Activated CD4-positive, alpha-beta T cell treated with anti-CD3 and anti-CD28 coated beads, Interleukin-2, amount 10 ng/mL, durations not matched to agents 7 days and 5 days (primary cell): ENCODE measurements at regions not wholly inside any gene's neighbourhood (a gene's known extent, or its start where the extent isn't known, plus 50 kb on each side); places are given as distances from the start of the nearest gene placed in this dataset.
"Not testable (repeated sequence)": the region's sequence is repeated elsewhere in the genome, so short reads cannot be mapped to it uniquely, and the experiment has no call there.

Source experiments
- CTCF ChIA-PET: fragments of 350-600 bp; sonication (Branson Sonifier 250); formaldehyde crosslinking; loops from one replicate; lab custom pipeline; 2021; ENCODE audit warnings: antibody characterized with exemption; lab: Charles Lee
- POLR2A ChIA-PET: fragments of 350-600 bp; sonication (Branson Sonifier 250); formaldehyde crosslinking; loops from one replicate; lab custom pipeline; 2021; ENCODE audit warnings: antibody characterized with exemption; lab: Charles Lee
- DNase-seq: peaks from one replicate; pipeline ENCODE4 v3.0.0-alpha.2; 2020
- H3K27ac Mint-ChIP-seq: one replicate; pipeline ENCODE4 v1.8.0; 2021; ENCODE audit warnings: mild to moderate bottlenecking, moderate library complexity, mixed read lengths
- H3K27me3 Mint-ChIP-seq: one replicate; pipeline ENCODE4 v1.8.0; 2021; ENCODE audit warnings: mixed read lengths
- H3K36me3 Mint-ChIP-seq: one replicate; pipeline ENCODE4 v1.8.0; 2021; ENCODE audit warnings: low read depth, mixed read lengths
- H3K4me1 Mint-ChIP-seq: one replicate; pipeline ENCODE4 v1.8.0; 2021; ENCODE audit warnings: mixed read lengths
- H3K4me3 Mint-ChIP-seq: one replicate; pipeline ENCODE4 v1.8.0; 2021; ENCODE audit warnings: mild to moderate bottlenecking, moderate library complexity, mixed read lengths
- H3K9me3 Mint-ChIP-seq: one replicate; pipeline ENCODE4 v1.8.0; 2021; ENCODE audit warnings: mixed read lengths

DNA sequence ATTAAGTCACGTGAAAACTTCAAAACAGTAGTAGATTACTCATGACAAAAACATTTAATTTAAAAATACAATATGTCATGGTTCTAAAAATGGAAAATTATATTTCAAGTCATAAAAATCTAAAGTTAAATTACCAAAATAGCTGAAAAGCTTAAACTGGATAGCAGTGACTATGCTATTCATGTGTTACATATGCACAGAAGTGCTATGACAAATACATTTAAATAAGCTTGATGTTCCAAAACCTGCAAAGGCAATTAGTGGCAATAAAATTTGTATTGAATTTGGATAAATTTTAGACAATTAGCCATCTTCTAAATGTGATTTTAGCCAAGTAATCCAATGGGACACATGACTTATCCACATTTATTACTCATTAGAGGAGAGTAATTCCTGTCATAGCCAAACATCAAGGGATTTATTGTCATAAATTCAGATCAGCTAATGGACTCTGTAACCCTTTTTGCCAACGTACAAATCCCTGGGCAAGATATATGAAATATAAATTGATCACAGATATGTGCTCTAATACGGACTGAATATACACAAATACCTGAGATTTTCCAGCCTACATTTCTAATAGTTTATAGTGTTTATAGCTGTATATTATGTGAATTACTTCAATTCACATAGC is 419.4 kb downstream of the ISL1 start:
- Mint-ChIP-seq H3K27me3 (no peaks in the 10 kb centered on the region), H3K36me3 (no peaks in the 10 kb centered on the region), H3K9me3 (peaks cover 5% of the 10 kb centered on the region), H3K27ac (no peak overlapping the region), H3K4me1 (no peaks in the 10 kb centered on the region), H3K4me3 (no peak overlapping the region)
- ChIA-PET CTCF (no interaction called here), POLR2A (no interaction called here)
- DNase-seq: no peak

DNA sequence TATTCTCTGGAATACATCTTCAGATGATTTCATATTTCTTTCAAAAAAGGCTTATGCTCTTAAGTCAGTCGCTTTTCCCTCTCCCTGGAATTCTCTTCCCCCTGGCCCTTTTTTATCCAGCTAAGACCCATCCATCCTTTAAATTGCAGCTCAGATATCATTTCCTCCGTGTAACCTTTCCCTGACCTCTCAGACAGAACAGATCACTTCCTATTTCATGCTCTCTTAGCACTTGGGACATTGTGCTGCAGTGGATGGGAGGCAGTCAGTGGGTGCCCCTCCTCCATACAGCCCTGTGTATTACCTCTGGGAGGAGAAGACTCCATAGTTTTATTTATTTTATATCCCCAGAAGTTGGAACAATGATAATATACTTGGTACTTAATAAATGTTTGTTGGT is 423.4 kb downstream of the ISL1 start:
- H3K9me3 Mint-ChIP-seq: peaks cover 5% of the 10 kb centered on the region
- ChIA-PET POLR2A (no interaction called here), CTCF (no interaction called here)
- no peak overlapping the region for H3K27ac Mint-ChIP-seq
- no peaks in the 10 kb centered on the region for H3K27me3 Mint-ChIP-seq
- no peak overlapping the region for H3K4me3 Mint-ChIP-seq
- no peaks in the 10 kb centered on the region for H3K4me1 Mint-ChIP-seq
- DNase-seq: no peak
- no peaks in the 10 kb centered on the region for H3K36me3 Mint-ChIP-seq

DNA sequence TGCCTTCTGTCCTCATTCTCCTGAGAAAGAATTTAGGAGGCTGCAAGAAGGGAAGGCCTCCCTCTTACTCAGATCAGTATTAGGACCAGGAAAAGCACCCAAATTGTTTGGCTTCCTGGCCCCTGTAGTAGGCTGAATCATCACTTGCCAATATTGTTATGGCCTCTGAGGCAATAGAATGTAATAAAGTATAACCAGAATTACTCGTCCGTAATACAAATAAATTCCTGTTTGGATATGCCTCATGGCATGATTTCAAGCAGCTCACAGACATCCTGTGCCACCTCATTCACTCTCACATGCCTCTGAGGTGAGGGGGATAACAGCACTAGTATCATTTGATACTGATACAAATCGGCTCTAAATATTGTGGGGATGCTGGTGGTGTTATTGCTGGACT is 427.3 kb downstream of the ISL1 start:
- no peaks in the 10 kb centered on the region for H3K27me3 Mint-ChIP-seq
- DNase-seq: no peak
- POLR2A ChIA-PET: no interaction called here
- peaks cover 5% of the 10 kb centered on the region for H3K9me3 Mint-ChIP-seq
- no peak overlapping the region for H3K27ac Mint-ChIP-seq
- CTCF ChIA-PET: no interaction called here
- no peak overlapping the region for H3K4me3 Mint-ChIP-seq
- H3K36me3 Mint-ChIP-seq: no peaks in the 10 kb centered on the region
- H3K4me1 Mint-ChIP-seq: no peaks in the 10 kb centered on the region

DNA sequence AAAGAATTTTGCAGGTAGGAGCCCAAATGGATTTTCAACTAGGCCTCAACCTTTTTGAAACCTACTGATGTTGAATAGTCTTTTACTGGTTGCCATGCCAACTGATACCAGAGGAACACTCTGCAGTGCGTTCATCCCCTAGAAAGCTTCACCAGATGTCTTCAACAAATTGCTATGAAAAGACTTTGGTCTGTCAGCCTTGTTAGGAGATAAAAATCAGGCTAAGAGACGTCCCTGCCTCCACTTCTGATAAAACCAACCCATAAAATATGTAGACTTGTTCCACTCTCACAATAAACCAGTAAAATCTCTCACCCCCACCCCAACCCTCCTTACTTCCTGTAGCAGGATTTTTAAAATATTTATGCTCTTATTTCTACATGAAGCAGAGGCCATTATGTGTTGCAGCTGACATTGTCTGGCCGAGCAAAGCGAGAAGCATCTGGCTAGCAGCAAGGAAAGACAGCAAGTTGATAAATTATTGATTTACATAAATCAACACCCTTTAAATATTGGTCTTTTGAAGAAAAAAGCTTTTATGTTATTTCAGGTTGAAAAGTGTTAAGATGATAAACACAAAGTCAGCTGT is 428.7 kb downstream of the ISL1 start:
- POLR2A ChIA-PET: no interaction called here
- no peak overlapping the region for H3K4me3 Mint-ChIP-seq
- no peaks in the 10 kb centered on the region for H3K9me3 Mint-ChIP-seq
- no peaks in the 10 kb centered on the region for H3K27me3 Mint-ChIP-seq
- H3K4me1 Mint-ChIP-seq: no peaks in the 10 kb centered on the region
- no peak overlapping the region for H3K27ac Mint-ChIP-seq
- DNase-seq: no peak
- H3K36me3 Mint-ChIP-seq: no peaks in the 10 kb centered on the region
- CTCF ChIA-PET: no interaction called here

DNA sequence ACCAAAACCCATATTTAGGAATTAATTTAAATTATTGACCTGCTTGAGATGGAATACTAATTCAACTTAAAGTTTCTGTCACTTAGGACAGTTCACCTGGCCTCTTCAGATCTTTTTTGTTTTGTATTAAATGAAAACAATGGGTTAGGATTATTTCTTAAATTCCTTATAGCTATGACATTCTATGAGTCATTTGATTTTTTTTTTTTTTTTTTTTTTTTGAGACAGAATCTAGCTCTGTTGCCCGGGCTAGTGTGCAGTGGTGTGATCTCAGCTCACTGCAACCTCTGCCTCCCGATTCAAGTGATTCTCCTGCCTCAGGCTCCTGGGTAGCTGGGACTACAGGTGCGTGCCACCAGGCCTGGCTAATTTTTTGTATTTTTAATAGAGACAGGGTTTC is 431.6 kb downstream of the ISL1 start:
- POLR2A ChIA-PET, H3K36me3 Mint-ChIP-seq, CTCF ChIA-PET, H3K4me3 Mint-ChIP-seq, H3K27me3 Mint-ChIP-seq, H3K9me3 Mint-ChIP-seq, H3K4me1 Mint-ChIP-seq, H3K27ac Mint-ChIP-seq, DNase-seq: not testable (repeated sequence)

DNA sequence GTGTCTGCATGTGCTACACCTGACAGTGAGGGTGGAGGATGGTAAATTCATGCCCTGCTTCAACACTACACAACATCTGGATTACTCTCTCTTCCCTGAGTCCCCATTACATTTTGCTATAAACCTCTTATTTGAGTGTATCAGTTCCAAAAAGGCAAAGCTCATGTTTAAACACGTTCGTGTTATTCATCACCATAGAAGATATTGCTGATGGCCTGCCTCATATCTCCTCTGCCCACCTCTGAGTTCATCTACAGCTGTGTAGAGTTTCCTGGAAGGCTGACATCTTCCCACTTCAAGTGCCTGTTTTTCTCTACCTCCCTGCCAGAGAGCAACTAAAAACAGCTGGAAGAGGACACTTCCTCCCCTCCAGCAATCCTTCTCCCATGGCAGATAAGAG is 433.2 kb downstream of the ISL1 start:
- Mint-ChIP-seq H3K9me3 (no peaks in the 10 kb centered on the region), H3K4me3 (no peak overlapping the region), H3K4me1 (no peaks in the 10 kb centered on the region), H3K27me3 (no peaks in the 10 kb centered on the region), H3K27ac (no peak overlapping the region), H3K36me3 (no peaks in the 10 kb centered on the region)
- ChIA-PET CTCF (no interaction called here), POLR2A (no interaction called here)
- no peak for DNase-seq

DNA sequence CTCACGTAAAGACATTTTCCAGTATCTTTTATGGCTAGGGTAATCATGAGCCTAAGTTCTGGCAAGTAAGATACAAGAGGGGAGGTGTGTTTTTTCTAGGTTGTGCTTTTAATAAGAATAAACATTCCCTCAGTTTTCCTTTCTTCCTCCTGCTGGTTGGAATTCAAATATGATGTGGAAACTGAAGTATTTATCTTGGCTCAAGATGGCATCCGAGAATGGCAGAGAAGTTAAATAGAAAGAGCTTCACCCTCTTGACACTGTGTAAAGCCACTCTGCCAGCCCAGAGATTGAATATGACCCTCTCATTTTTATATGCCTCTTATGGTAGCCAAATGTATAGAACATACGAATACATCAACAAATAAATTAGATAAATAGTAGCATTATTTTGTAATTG is 438.4 kb downstream of the ISL1 start:
- Mint-ChIP-seq H3K27me3 (no peaks in the 10 kb centered on the region), H3K4me1 (no peaks in the 10 kb centered on the region), H3K9me3 (no peaks in the 10 kb centered on the region), H3K36me3 (no peaks in the 10 kb centered on the region), H3K27ac (no peak overlapping the region), H3K4me3 (no peak overlapping the region)
- ChIA-PET CTCF (no interaction called here), POLR2A (no interaction called here)
- no peak for DNase-seq

DNA sequence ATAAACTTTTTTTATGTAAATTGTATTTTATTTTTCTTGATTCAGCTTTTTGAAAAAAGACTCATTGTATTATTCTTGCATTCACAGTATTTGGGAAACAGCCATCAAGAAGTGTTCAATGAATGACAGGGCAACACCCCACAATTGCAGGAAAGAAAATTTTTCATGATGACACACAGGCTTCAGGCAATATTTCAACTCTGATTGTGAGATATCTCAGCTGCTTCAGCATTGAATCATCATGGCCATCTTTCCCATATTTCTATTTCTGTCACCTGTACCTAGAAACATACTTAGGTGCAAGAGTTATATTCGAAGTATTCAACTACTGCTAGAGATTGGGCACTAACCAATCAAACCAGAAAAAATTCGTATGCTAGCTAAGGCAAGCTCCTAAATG is 446.0 kb downstream of the ISL1 start:
- H3K4me3 Mint-ChIP-seq: no peak overlapping the region
- no peaks in the 10 kb centered on the region for H3K27me3 Mint-ChIP-seq
- no peak overlapping the region for H3K27ac Mint-ChIP-seq
- H3K4me1 Mint-ChIP-seq: no peaks in the 10 kb centered on the region
- H3K36me3 Mint-ChIP-seq: no peaks in the 10 kb centered on the region
- CTCF ChIA-PET: no interaction called here
- POLR2A ChIA-PET: no interaction called here
- no peaks in the 10 kb centered on the region for H3K9me3 Mint-ChIP-seq
- no peak for DNase-seq

DNA sequence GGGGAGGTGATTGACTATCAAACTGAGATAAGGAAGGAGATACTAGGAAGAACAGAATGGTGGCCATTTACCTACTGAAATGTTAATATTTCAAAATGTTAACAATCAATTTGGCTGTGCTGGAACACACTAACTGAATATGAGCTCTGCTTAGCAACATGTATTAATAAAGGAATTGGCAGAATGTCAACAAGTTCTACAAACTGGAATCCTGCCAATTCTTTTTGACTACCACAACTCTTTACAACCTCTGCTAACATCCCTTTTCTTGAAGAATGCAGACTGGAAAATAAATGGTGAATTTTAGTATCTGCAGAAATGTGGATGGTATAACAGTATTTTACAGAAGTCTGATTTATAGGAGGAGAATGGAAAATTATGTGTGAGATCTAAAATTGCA is 446.4 kb downstream of the ISL1 start:
- CTCF ChIA-PET: no interaction called here
- POLR2A ChIA-PET: no interaction called here
- H3K27ac Mint-ChIP-seq: no peak overlapping the region
- H3K36me3 Mint-ChIP-seq: no peaks in the 10 kb centered on the region
- no peak overlapping the region for H3K4me3 Mint-ChIP-seq
- H3K4me1 Mint-ChIP-seq: no peaks in the 10 kb centered on the region
- H3K27me3 Mint-ChIP-seq: no peaks in the 10 kb centered on the region
- H3K9me3 Mint-ChIP-seq: no peaks in the 10 kb centered on the region
- no peak for DNase-seq

DNA sequence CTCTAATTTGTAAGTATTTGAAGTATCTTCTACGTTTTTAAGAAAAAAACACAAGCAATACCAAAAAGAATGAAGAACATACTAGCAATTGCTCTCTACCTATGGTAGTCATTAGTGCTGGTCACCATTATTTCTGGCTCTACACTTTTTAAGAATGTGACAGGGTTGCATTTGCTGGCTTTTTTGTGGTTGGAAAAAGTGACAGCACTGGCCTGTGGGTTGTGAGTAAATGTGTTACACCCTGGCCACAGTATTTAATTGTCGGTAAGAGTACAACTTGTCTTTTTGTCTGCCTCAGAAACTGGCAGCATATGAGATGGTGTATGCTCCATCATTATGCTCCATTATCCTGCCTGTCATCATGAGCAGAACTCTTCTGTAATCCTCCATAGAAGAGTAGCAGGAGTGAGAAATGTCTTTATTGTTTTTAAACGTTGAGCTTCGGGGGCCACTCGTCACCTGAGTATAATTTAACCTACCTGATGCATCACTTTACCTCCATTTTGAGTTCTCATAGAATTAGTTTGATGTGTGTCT is 449.8 kb downstream of the ISL1 start:
- H3K4me1 Mint-ChIP-seq: no peaks in the 10 kb centered on the region
- H3K36me3 Mint-ChIP-seq: no peaks in the 10 kb centered on the region
- no peak overlapping the region for H3K27ac Mint-ChIP-seq
- H3K27me3 Mint-ChIP-seq: no peaks in the 10 kb centered on the region
- H3K4me3 Mint-ChIP-seq: no peak overlapping the region
- no peak for DNase-seq
- POLR2A ChIA-PET: no interaction called here
- CTCF ChIA-PET: no interaction called here
- no peaks in the 10 kb centered on the region for H3K9me3 Mint-ChIP-seq

DNA sequence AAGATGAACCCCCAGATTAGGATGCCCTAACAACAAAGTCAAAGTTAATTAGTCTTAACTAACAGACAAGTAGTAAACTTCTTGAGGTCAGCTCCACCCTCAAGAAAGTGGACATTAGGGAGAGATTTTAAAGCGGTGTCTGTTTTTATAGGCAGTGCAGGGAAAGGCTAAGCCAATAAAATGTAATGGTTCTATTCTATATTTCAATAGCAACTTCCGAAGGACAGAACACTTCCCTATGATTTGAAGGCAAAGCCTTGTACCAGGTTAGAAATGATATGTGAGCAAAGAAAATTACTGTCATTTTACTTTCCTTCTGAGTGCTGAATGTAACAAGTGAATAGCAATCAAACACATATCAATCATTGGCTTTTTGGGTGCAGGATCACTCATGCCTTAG is 455.2 kb downstream of the ISL1 start:
- H3K27ac Mint-ChIP-seq: no peak overlapping the region

DNA sequence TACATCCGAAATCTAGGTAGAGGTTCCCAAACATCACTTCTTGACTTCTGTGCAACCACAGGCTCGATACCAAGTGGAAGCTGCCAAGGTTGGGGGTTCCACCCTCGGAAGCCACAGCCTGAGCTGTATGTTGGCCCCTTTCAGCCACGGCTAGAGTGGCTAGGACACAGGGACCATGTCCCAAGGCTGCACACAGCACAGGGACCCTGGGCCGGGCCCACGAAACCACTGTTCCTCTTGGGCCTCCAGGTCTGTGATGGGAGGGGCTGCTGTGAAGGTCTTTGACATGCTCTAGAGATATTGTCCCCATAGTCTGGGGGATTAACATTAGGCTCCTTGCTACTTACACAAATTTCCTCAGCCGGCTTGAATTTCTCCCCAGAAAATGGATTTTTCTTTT is 460.6 kb downstream of the ISL1 start:
- Mint-ChIP-seq H3K27ac (no peak overlapping the region), H3K27me3 (no peaks in the 10 kb centered on the region), H3K36me3 (no peaks in the 10 kb centered on the region), H3K9me3 (peaks cover 7% of the 10 kb centered on the region), H3K4me3 (no peak overlapping the region), H3K4me1 (no peaks in the 10 kb centered on the region)
- ChIA-PET POLR2A (no interaction called here), CTCF (no interaction called here)
- no peak for DNase-seq

More for the DNA sequence above, 455.2 kb downstream of the ISL1 start:
- ChIA-PET POLR2A (no interaction called here), CTCF (no interaction called here)
- Mint-ChIP-seq H3K36me3 (no peaks in the 10 kb centered on the region), H3K4me3 (no peak overlapping the region), H3K4me1 (no peaks in the 10 kb centered on the region), H3K27me3 (no peaks in the 10 kb centered on the region), H3K9me3 (no peaks in the 10 kb centered on the region)
- DNase-seq: no peak

DNA sequence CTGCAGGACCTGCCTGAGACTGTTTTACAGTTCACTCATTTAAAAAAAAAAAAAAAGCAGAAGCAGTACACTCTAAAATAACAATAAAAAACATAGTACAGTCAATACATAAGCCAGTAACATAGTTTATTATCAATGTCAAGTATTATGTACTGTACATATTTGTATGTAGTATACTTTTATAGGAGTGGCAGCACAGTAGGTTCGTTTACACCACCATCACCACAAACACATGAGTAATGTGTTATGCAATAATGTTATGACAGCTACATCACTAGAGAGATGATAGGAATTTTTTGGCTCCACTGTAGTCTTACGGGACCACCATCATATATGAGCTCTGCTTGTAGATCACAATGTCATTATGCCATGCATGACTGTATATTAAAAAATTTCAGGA is 462.8 kb downstream of the ISL1 start:
- H3K4me3 Mint-ChIP-seq: no peak overlapping the region
- H3K36me3 Mint-ChIP-seq: no peaks in the 10 kb centered on the region
- peaks cover 7% of the 10 kb centered on the region for H3K9me3 Mint-ChIP-seq
- ChIA-PET POLR2A (no interaction called here), CTCF (no interaction called here)
- H3K27me3 Mint-ChIP-seq: no peaks in the 10 kb centered on the region
- H3K27ac Mint-ChIP-seq: no peak overlapping the region
- no peaks in the 10 kb centered on the region for H3K4me1 Mint-ChIP-seq
- DNase-seq: no peak

DNA sequence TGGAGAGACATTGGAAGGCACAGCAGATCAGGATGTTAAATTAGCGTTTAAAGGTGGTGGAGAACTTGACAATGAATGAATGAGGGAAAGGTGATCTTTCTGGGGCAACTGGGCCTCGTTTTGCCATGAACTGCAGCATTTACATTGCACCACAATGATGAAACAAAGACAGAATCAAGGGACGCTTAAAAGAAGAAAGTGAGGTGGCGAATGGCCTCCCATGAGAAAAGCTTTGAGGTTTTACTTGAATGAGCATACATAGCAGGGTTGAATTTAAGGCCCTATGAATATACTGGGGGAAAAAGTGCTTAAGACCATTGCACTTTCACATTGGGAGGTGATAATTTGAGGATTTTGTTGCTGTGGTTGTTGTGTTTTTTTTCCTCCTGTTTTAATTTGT is 476.4 kb downstream of the ISL1 start:
- ChIA-PET CTCF (no interaction called here), POLR2A (no interaction called here)
- Mint-ChIP-seq H3K9me3 (peaks cover 4% of the 10 kb centered on the region), H3K27me3 (no peaks in the 10 kb centered on the region), H3K36me3 (no peaks in the 10 kb centered on the region), H3K27ac (no peak overlapping the region), H3K4me3 (no peak overlapping the region), H3K4me1 (no peaks in the 10 kb centered on the region)
- no peak for DNase-seq
